HG03159 (cell line): ENCODE measurements at regions not wholly inside any gene's neighbourhood (a gene's known extent, or its start where the extent isn't known, plus 50 kb on each side); places are given as distances from the start of the nearest gene placed in this dataset.

Experiments
- ATAC-seq: cut with Tn5 transposase; IDR thresholded peaks from one replicate; pipeline ENCODE4 v1.9.1; 2021; ENCODE audit warnings: mild to moderate bottlenecking, moderate library complexity; ENCODE audit not compliant: unreplicated experiment

GRCh38 chr7:131904760-131905327 lies 348.4 kb upstream of the PODXL start:
- no peak for ATAC-seq

- no peak for ATAC-seq
These were observed 346.9 kb upstream of the PODXL start for GRCh38 chr7:131903315-131903714.

DNA sequence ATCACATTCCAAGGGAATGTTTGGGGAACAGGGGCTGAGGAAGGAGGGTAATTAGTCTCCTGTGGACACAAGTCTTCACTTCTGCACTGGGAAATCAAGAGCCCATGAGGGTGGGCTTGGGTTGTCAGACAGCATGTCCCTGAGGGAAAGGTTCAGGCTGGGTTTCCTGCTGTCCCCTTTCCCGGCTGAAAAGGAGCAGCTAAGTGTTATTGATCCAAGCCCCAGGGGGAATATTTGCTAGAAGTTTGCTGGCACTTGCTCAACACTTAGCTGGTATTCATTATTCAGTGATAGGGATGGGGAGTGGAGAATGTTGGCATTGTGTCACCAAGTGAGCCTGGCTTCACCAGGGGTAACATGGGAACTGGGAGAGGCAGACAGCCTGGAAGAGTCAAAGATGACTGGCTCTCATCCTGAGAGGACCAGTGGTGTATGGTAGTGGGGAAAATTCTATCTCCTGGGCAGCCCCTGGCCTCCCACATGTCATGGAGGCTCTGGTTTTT lies 344.4 kb upstream of the PODXL start:
- no peak for ATAC-seq

GRCh38 chr7:131899271-131900030 lies 343.0 kb upstream of the PODXL start:
- ATAC-seq: no peak

- no peak for ATAC-seq
These were observed 342.0 kb upstream of the PODXL start for GRCh38 chr7:131898418-131898817.

DNA sequence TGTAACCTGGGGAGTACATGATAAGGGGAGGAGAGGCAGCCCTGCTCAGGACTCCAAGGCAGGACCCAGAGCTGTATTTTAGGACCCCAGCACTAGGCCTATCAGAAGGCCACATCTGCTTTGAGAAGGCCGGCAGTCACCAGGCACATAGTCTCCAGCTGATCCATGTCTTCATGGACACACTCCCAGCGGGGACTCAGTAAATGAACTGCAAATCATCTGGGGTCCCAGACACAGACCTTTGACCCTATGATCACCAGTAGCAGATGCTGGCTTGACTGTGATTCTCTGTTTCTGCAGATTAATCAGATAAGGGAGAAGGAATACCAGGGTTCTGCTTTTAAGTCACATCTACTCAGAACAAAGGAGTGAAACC lies 341.4 kb upstream of the PODXL start:
- no peak for ATAC-seq

GRCh38 chr7:131897016-131897789 lies 340.8 kb upstream of the PODXL start:
- ATAC-seq: no peak

GRCh38 chr7:131896165-131896863 lies 339.9 kb upstream of the PODXL start:
- no peak for ATAC-seq

DNA sequence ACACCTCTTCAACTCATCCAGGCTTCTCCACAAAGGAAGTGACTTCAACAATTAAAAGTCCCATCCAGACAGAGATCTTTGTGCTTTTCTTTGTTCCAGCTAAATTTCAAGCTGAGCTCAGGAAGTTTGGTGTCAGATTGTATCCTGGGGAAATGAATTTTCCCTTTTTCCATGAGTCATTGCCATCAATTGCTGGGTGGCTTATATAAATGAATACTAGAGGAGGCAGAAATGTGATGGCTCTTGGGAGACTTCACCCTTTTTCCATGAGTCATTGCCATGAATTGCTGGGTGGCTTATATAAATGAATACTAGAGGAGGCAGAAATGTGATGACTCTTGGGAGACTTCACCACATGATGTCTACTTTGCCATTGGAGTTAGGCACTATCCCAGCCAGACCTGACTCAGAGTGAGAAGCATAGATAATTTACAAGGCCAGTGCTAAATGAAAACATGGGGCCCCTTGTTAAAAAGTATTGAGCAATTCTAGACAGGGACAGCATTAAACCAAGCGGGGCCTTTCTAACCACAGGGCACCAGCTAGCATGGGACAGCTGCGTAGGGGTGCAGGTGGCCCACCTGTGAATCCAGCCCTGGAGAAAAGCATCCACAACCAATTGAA lies 339.2 kb upstream of the PODXL start:
- no peak for ATAC-seq

GRCh38 chr7:131893631-131894340 lies 337.4 kb upstream of the PODXL start:
- ATAC-seq: no peak

- ATAC-seq: no peak
These were observed 333.7 kb upstream of the PODXL start for GRCh38 chr7:131890176-131890575.

- ATAC-seq: no peak
These were observed 333.2 kb upstream of the PODXL start for GRCh38 chr7:131889572-131890150.

- ATAC-seq: no peak
These were observed 327.3 kb upstream of the PODXL start for GRCh38 chr7:131883769-131884168.

GRCh38 chr7:131883196-131883595 lies 326.8 kb upstream of the PODXL start:
- ATAC-seq: no peak

DNA sequence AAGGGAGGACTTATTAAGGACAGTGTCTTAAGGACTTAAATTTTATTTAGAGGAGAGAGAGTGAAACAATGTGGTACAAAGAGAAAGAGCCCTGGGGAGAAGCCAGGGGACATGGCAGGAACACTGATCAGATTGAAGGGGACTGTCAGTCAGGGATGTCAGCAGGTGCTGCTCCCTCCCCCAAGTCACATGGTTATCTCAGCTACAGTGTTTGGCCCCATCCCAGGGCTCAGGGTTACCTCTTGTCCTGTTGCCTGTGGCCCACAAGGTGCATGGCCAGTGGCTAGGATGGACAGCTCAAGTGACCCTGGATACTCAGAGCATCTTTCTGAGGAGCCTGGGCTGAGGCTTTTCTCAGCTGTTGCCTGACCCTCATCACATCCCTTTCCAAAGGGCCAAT lies 325.9 kb upstream of the PODXL start:
- ATAC-seq: no peak

DNA sequence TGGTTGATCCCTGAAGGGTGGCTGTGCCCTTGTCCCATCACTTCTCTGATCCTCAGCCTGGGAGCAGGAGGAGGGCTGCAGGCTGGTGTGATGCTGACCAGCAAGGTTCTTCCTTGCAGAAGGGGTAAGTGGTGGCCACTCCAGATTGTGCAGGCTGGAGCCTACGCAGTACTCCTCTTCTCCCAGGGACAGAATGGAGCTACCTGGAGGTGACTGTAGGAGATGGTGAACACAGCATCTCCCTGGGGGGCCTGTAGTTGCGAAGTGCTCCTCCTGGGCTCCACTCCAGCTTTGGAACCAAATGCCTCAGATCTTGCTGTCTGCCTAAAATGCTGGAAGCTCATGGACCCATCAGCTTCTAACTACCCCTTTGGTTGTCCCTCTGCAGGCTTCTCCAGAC lies 323.6 kb upstream of the PODXL start:
- no peak for ATAC-seq

DNA sequence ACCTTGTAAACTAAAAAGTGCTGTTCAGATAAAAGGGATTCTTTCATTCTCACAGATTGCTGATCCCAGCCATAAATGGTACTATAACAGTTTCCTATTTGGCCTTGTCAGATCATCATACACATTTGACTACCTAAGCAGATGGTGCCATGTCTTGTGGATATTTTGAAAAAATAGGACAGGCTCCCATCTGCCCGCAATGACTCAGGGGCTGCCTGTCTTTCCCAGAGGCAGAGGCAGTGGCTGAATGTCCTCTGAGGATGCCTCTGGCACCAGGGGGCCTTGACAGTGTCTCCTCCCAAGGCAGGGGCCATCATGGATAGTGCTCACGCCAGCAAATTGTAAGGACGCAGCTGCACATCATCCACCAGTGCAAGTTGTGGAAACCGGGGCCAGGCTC lies 323.0 kb upstream of the PODXL start:
- ATAC-seq: no peak

- ATAC-seq: no peak
These were observed 322.3 kb upstream of the PODXL start for GRCh38 chr7:131878777-131879176.

DNA sequence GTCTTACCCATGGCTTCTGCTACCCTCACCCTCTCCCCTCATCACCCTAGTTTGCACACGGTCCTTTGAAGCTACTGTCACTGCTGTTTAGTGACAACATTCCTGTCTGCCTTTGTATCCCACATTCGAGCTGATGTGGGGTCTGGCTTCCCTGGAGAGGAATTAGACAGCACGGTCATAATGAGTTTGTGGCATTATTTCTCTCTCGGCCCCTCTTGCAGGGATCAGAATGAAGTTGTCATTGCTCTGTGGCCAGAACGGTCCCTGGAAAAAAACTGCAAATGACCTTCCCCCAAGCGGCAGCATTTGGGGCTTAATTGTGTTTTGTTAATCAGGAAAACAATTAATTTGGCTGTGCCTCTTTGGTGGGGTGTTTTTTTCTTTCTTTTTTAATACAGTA lies 317.2 kb upstream of the PODXL start:
- ATAC-seq: no peak

DNA sequence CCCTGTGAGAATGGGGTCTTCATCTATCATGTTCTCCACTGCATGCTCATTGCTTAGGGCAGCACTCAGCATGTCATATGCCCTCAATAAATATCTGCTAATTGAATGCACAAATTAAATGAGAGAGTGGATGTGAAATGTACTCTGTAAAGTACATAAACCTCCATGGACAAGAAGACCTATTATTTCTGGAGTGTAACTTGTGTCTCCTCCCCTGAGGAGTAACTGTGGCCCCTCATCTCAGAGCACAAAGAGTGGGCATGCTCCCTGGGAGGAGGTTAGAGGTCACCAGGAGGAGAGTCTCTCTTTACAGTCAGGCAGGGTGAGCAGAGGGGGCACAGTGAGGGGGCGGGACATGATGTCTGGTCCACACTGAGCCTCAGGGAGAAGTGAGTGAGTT lies 313.6 kb upstream of the PODXL start:
- no peak for ATAC-seq
